ENCODE measurements at regions not wholly inside any gene's neighbourhood (a gene's known extent, or its start where the extent isn't known, plus 50 kb on each side); places are given as distances from the start of the nearest gene placed in this dataset.

- Histone ChIP-seq H3K9me3 (replicated peaks in 1 of 2; ENCODE audit: control insufficient read depth in 1 of 2, insufficient read depth in 1 of 2, low read length in 2 of 2) (peaks cover 6 to 14% of the 10 kb centered on the region in 2 donors), H3K27me3 (ENCODE audit: control insufficient read depth in 2 of 2, insufficient read depth in 2 of 2, low read length in 2 of 2) (no peaks in the 10 kb centered on the region), H3K79me2 (ENCODE audit: insufficient read depth, low read length) (no peaks in the 10 kb centered on the region), H2AFZ (ENCODE audit: insufficient read depth, low read depth, low read length, poor library complexity, severe bottlenecking) (no peak overlapping the region), H3K27ac (ENCODE audit: low read depth in 1 of 2, low read length in 2 of 2) (no peak overlapping the region), H4K20me1 (ENCODE audit: insufficient read depth, low read length) (no peaks in the 10 kb centered on the region), H3K4me3 (replicated peaks in 1 of 3; ENCODE audit: low read depth in 2 of 3, low read length in 3 of 3) (no peak overlapping the region), H3K4me1 (ENCODE audit: control insufficient read depth in 1 of 2, insufficient read depth in 2 of 2, low read length in 2 of 2) (no peaks in the 10 kb centered on the region), H3K4me2 (replicated peaks; ENCODE audit: extremely low read depth, low read length, poor library complexity, severe bottlenecking) (no peak overlapping the region), H3K9ac (ENCODE audit: insufficient read depth, low read length, poor library complexity, severe bottlenecking) (no peak overlapping the region), H3K36me3 (replicated peaks in 1 of 2; ENCODE audit: control insufficient read depth in 1 of 2, insufficient read depth in 2 of 2, low read length in 2 of 2) (no peaks in the 10 kb centered on the region)
- Mint-ChIP-seq H3K4me1 (no peaks in the 10 kb centered on the region), H3K27ac (no peak overlapping the region), H3K27me3 (ENCODE audit: low read depth in 3 of 3) (peaks cover 1 to 3% (median 2%) of the 10 kb centered on the region in 3 donors), H3K4me3 (no peak overlapping the region), H3K9me3 (peaks cover 0 to 12% (median 2%) of the 10 kb centered on the region in 7 donors), H3K36me3 (no peaks in the 10 kb centered on the region)
- 97% methylated on average over 3 of the region's 5 CpGs for WGBS (ENCODE audit: insufficient coverage)
- intact Hi-C loops (cut with micrococcal nuclease), result no loop called here
- TF ChIP-seq CTCF (IDR thresholded peaks at IDR 0.05), result no peak
- no peak for DNase-seq
Measured at GRCh38 chr12:84174115-84174514, 738.5 kb downstream of the SLC6A15 start.

- no peak overlapping the region for H3K27ac Mint-ChIP-seq
- H3K4me3 Mint-ChIP-seq, result no peak overlapping the region
- Histone ChIP-seq H3K9me3 (replicated peaks in 1 of 2; ENCODE audit: control insufficient read depth in 1 of 2, insufficient read depth in 1 of 2, low read length in 2 of 2) (peaks cover 6 to 14% of the 10 kb centered on the region in 2 donors), H2AFZ (ENCODE audit: insufficient read depth, low read depth, low read length, poor library complexity, severe bottlenecking) (no peak overlapping the region), H4K20me1 (ENCODE audit: insufficient read depth, low read length) (no peaks in the 10 kb centered on the region), H3K36me3 (replicated peaks in 1 of 2; ENCODE audit: control insufficient read depth in 1 of 2, insufficient read depth in 2 of 2, low read length in 2 of 2) (no peaks in the 10 kb centered on the region), H3K4me1 (ENCODE audit: control insufficient read depth in 1 of 2, insufficient read depth in 2 of 2, low read length in 2 of 2) (no peaks in the 10 kb centered on the region), H3K79me2 (ENCODE audit: insufficient read depth, low read length) (no peaks in the 10 kb centered on the region), H3K4me2 (replicated peaks; ENCODE audit: extremely low read depth, low read length, poor library complexity, severe bottlenecking) (no peak overlapping the region), H3K9ac (ENCODE audit: insufficient read depth, low read length, poor library complexity, severe bottlenecking) (no peak overlapping the region), H3K4me3 (replicated peaks in 1 of 3; ENCODE audit: low read depth in 2 of 3, low read length in 3 of 3) (no peak overlapping the region), H3K27ac (ENCODE audit: low read depth in 1 of 2, low read length in 2 of 2) (no peak overlapping the region), H3K27me3 (ENCODE audit: control insufficient read depth in 2 of 2, insufficient read depth in 2 of 2, low read length in 2 of 2) (no peaks in the 10 kb centered on the region)
- intact Hi-C loops (cut with micrococcal nuclease), result no loop called here
- no peaks in the 10 kb centered on the region for H3K36me3 Mint-ChIP-seq
- no peak for DNase-seq
- no peak for TF ChIP-seq CTCF (IDR thresholded peaks at IDR 0.05)
- WGBS (ENCODE audit: insufficient coverage), result 86% methylated on average over 3 of the region's 4 CpGs
- peaks cover under 1 to 3% (median 2%) of the 10 kb centered on the region in 3 donors for H3K27me3 Mint-ChIP-seq (ENCODE audit: low read depth in 3 of 3)
- H3K9me3 Mint-ChIP-seq, result peaks cover 0 to 12% (median 2%) of the 10 kb centered on the region in 7 donors
- no peaks in the 10 kb centered on the region for H3K4me1 Mint-ChIP-seq
Measured at GRCh38 chr12:84172823-84173424, 739.7 kb downstream of the SLC6A15 start.

All from CD14-positive monocyte (primary cell).